H1 (cell line): ENCODE measurements at regions not wholly inside any gene's neighbourhood (a gene's known extent, or its start where the extent isn't known, plus 50 kb on each side); places are given as distances from the start of the nearest gene placed in this dataset.

Experiments used
- CTCF ChIA-PET: fragments of 300-600 bp; sonication (Branson Sonifier 250); formaldehyde crosslinking; loops from one replicate; lab custom pipeline; 2021; ENCODE audit not compliant: partially characterized antibody; lab: Charles Lee
- POLR2A ChIA-PET: fragments of 300-600 bp; sonication (Branson Sonifier 250); formaldehyde crosslinking; loops from one replicate; lab custom pipeline; 2021; ENCODE audit warnings: inconsistent platforms; ENCODE audit not compliant: partially characterized antibody; lab: Charles Lee
- DNase-seq, 2 experiments: peaks; one replicate each; pipeline versions ENCODE4 v3.0.0 to v3.0.0-alpha.2; 2010 to 2022; ENCODE audit warnings: low spot score in 2 of 2, low read depth in 1 of 2, mixed read lengths in 1 of 2
- FAIRE-seq: peaks from 2 replicates; lab custom pipeline; 2011; peaks lifted over from hg19 to GRCh38; lab: Jason Lieb, UNC
- H2AFZ ChIP-seq: 2 replicates; pipeline ENCODE4 v1.8.1; 2012; ENCODE audit warnings: low read length, inconsistent platforms
- H2AK5ac ChIP-seq: 2 replicates; pipeline ENCODE4 v1.6.1; 2013; ENCODE audit warnings: low read depth, low read length
- H2BK120ac ChIP-seq: replicated peaks from 2 replicates; pipeline ENCODE3; 2013; ENCODE audit warnings: low read depth, low read length, inconsistent platforms
- H2BK12ac ChIP-seq: 2 replicates; pipeline ENCODE4 v1.6.1; 2013; ENCODE audit warnings: low read depth, low read length
- H2BK15ac ChIP-seq: 2 replicates; pipeline ENCODE4 v1.6.1; 2013; ENCODE audit warnings: low read length
- H2BK20ac ChIP-seq: 2 replicates; pipeline ENCODE4 v1.6.1; 2013; ENCODE audit warnings: low read length
- H2BK5ac ChIP-seq: 2 replicates; pipeline ENCODE4 v1.6.1; 2013; ENCODE audit warnings: low read depth, low read length
- H3K14ac ChIP-seq: 2 replicates; pipeline ENCODE4 v1.6.1; 2013; ENCODE audit warnings: inconsistent platforms; ENCODE audit not compliant: insufficient read length
- H3K18ac ChIP-seq: 2 replicates; pipeline ENCODE4 v1.6.1; 2013; ENCODE audit warnings: low read length; ENCODE audit errors: extremely low read depth
- H3K23ac ChIP-seq: 2 replicates; pipeline ENCODE4 v1.6.1; 2013; ENCODE audit warnings: inconsistent platforms; ENCODE audit not compliant: insufficient read length
- H3K23me2 ChIP-seq: 2 replicates; pipeline ENCODE4 v1.6.1; 2013; ENCODE audit warnings: low read depth, low read length
- H3K27ac ChIP-seq: 2 replicates; pipeline ENCODE4 v1.6.1; 2011; ENCODE audit warnings: low read depth, low read length, inconsistent platforms
- H3K27me3 ChIP-seq, 4 experiments: replicated peaks in 1 of 4; 1 replicate in 1 of 4; 2 replicates in 3 of 4; pipeline versions ENCODE4 v1.6.1 to v1.8.1; 2011 to 2013; ENCODE audit warnings: low read length in 3 of 4, mild to moderate bottlenecking in 3 of 4, inconsistent platforms in 2 of 4, mixed read lengths in 2 of 4, moderate library complexity in 1 of 4; ENCODE audit not compliant: control insufficient read depth in 3 of 4, insufficient read depth in 3 of 4; ENCODE audit errors: extremely low read depth in 1 of 4
- H3K36me3 ChIP-seq, 4 experiments: 2 replicates each; pipeline versions ENCODE4 v1.6.1 to v1.8.1; 2011 to 2013; ENCODE audit warnings: mild to moderate bottlenecking in 4 of 4, low read length in 3 of 4, moderate library complexity in 2 of 4, control low read depth in 1 of 4, inconsistent platforms in 1 of 4; ENCODE audit not compliant: insufficient read depth in 4 of 4, control insufficient read depth in 2 of 4
- H3K4ac ChIP-seq: replicated peaks from 2 replicates; pipeline ENCODE3; 2013; ENCODE audit warnings: low read length, low read depth, mixed read lengths, inconsistent platforms; ENCODE audit not compliant: insufficient read length
- H3K4me1 ChIP-seq, 4 experiments: replicated peaks in 1 of 4; 1 replicate in 1 of 4; 2 replicates in 3 of 4; pipeline versions ENCODE4 v1.6.1 to v1.8.1; 2011 to 2013; ENCODE audit warnings: low read length in 3 of 4, inconsistent platforms in 2 of 4, mixed read lengths in 1 of 4; ENCODE audit not compliant: insufficient read depth in 4 of 4, control insufficient read depth in 3 of 4
- H3K4me2 ChIP-seq, 2 experiments: 2 replicates each; pipeline versions ENCODE4 v1.6.1 to v1.8.1; 2011 to 2013; ENCODE audit warnings: low read depth in 2 of 2, low read length in 2 of 2, control low read depth in 1 of 2, inconsistent platforms in 1 of 2, mild to moderate bottlenecking in 1 of 2; ENCODE audit not compliant: insufficient read depth in 1 of 2
- H3K4me3 ChIP-seq, 4 experiments: fragments of 200-600, 300-600 bp in 1 of 4; sonication (generic), shearing (Covaris generic), sonication (Bioruptor Twin) in 1 of 4; 2 replicates each; pipeline versions ENCODE4 v1.5.1 to v1.8.1; 2011 to 2016; ENCODE audit warnings: low read length in 4 of 4, low read depth in 3 of 4, control low read depth in 2 of 4, inconsistent platforms in 2 of 4, mild to moderate bottlenecking in 2 of 4, mixed read lengths in 1 of 4, moderate library complexity in 1 of 4; ENCODE audit not compliant: insufficient read depth in 2 of 4; ENCODE audit errors: extremely low read depth in 1 of 4
- H3K56ac ChIP-seq: replicated peaks from 2 replicates; pipeline ENCODE3; 2013; ENCODE audit warnings: low read depth, mild to moderate bottlenecking, mixed read lengths, low read length, inconsistent platforms; ENCODE audit not compliant: insufficient read length
- H3K79me1 ChIP-seq: 2 replicates; pipeline ENCODE4 v1.6.1; 2013; ENCODE audit warnings: low read depth, low read length, control low read depth
- H3K79me2 ChIP-seq, 2 experiments: 2 replicates each; pipeline versions ENCODE4 v1.6.1 to v1.8.1; 2012 to 2013; ENCODE audit warnings: low read length in 2 of 2, mild to moderate bottlenecking in 2 of 2, inconsistent platforms in 1 of 2; ENCODE audit not compliant: insufficient read depth in 2 of 2, control insufficient read depth in 1 of 2
- H3K9ac ChIP-seq, 4 experiments: replicated peaks in 1 of 4; 1 replicate in 1 of 4; 2 replicates in 3 of 4; pipeline versions ENCODE4 v1.6.1 to v1.8.1; 2011 to 2013; ENCODE audit warnings: low read depth in 3 of 4, low read length in 3 of 4, control low read depth in 2 of 4, mild to moderate bottlenecking in 2 of 4, moderate library complexity in 2 of 4, inconsistent platforms in 1 of 4; ENCODE audit errors: extremely low read depth in 1 of 4
- H3K9me3 ChIP-seq, 2 experiments: 2 replicates each; pipeline versions ENCODE4 v1.6.1 to v1.8.1; 2012 to 2013; ENCODE audit warnings: mild to moderate bottlenecking in 2 of 2, moderate library complexity in 2 of 2, control low read depth in 1 of 2, inconsistent platforms in 1 of 2, low read depth in 1 of 2, low read length in 1 of 2, mixed read lengths in 1 of 2; ENCODE audit not compliant: insufficient read depth in 2 of 2
- H4K20me1 ChIP-seq, 2 experiments: replicated peaks in 1 of 2; 2 replicates each; pipeline versions ENCODE3 to v1.8.1; 2011 to 2013; ENCODE audit warnings: inconsistent platforms in 2 of 2, low read length in 2 of 2, mild to moderate bottlenecking in 1 of 2; ENCODE audit not compliant: insufficient read depth in 2 of 2, control insufficient read depth in 1 of 2
- H4K5ac ChIP-seq: 2 replicates; pipeline ENCODE4 v1.6.1; 2013; ENCODE audit warnings: low read length, low read depth, mixed read lengths, inconsistent platforms; ENCODE audit not compliant: insufficient read length
- H4K8ac ChIP-seq: 2 replicates; pipeline ENCODE4 v1.8.0; 2013; ENCODE audit warnings: mild to moderate bottlenecking, moderate library complexity, low read length, inconsistent platforms; ENCODE audit not compliant: insufficient read depth; ENCODE audit errors: extremely low read depth
- H4K91ac ChIP-seq: replicated peaks from 2 replicates; pipeline ENCODE3; 2013; ENCODE audit warnings: low read length, mixed read lengths, inconsistent platforms; ENCODE audit not compliant: insufficient read length
- BCL11A ChIP-seq, 2 experiments: IDR thresholded peaks; one replicate each; pipeline ENCODE4 v1.6.1; 2011; ENCODE audit warnings: low read depth in 2 of 2, low read length in 2 of 2, mild to moderate bottlenecking in 2 of 2
- CREB1 ChIP-seq: IDR thresholded peaks from 2 replicates; pipeline ENCODE4 v1.6.1; 2012; ENCODE audit warnings: inconsistent platforms
- CTBP2 ChIP-seq: IDR thresholded peaks from 2 replicates; pipeline ENCODE4 v1.7.0; 2011; ENCODE audit warnings: borderline replicate concordance, mild to moderate bottlenecking, moderate library complexity, mixed read lengths, low read length; ENCODE audit not compliant: insufficient read depth, insufficient read length
- EP300 ChIP-seq, 2 experiments: IDR thresholded peaks; 1 replicate in 1 of 2; 2 replicates in 1 of 2; pipeline ENCODE4 v1.6.1; 2011 to 2012; ENCODE audit warnings: low read depth in 2 of 2, low read length in 2 of 2, mild to moderate bottlenecking in 2 of 2, borderline replicate concordance in 1 of 2, inconsistent platforms in 1 of 2, moderate library complexity in 1 of 2
- HDAC6 ChIP-seq: IDR thresholded peaks from one replicate; pipeline ENCODE4 v1.7.1; 2012; ENCODE audit warnings: low read depth, mild to moderate bottlenecking, inconsistent platforms, low read length, moderate library complexity
- JUND ChIP-seq: IDR thresholded peaks from 2 replicates; pipeline ENCODE4 v1.6.1; 2011; ENCODE audit warnings: mild to moderate bottlenecking, improper control_type of control experiment, low read length
- KDM1A ChIP-seq: fragments of 200-600, 300-600 bp; sonication (generic); IDR thresholded peaks from 2 replicates; pipeline ENCODE4 v1.7.1; 2016; ENCODE audit warnings: mild to moderate bottlenecking, low read length, borderline replicate concordance
- POLR2A ChIP-seq, 2 experiments: IDR thresholded peaks; 1 replicate in 1 of 2; 2 replicates in 1 of 2; pipeline ENCODE4 v1.6.1; 2011; ENCODE audit warnings: low read depth in 2 of 2, low read length in 2 of 2, mild to moderate bottlenecking in 2 of 2; ENCODE audit errors: control extremely low read depth in 1 of 2
- RAD21 ChIP-seq, 2 experiments: IDR thresholded peaks in 1 of 2; conservative IDR thresholded peaks in 1 of 2; 2 replicates each; pipeline ENCODE4 v1.6.1; 2011; ENCODE audit warnings: low read depth in 2 of 2, low read length in 2 of 2, improper control_type of control experiment in 1 of 2, inconsistent platforms in 1 of 2, mild to moderate bottlenecking in 1 of 2, moderate library complexity in 1 of 2
- SIRT6 ChIP-seq: IDR thresholded peaks from one replicate; pipeline ENCODE4 v1.7.1; 2012; ENCODE audit warnings: low read length, inconsistent platforms
- SUZ12 ChIP-seq: fragments of 200-600 bp; sonication (generic); IDR thresholded peaks from 2 replicates; pipeline ENCODE4 v1.6.1; 2012; ENCODE audit warnings: mild to moderate bottlenecking, inconsistent platforms, low read length, moderate library complexity, mixed read lengths
- TAF1 ChIP-seq: IDR thresholded peaks from 2 replicates; pipeline ENCODE4 v1.6.1; 2011; ENCODE audit warnings: mild to moderate bottlenecking, low read depth, low read length
- TAF7 ChIP-seq: optimal IDR thresholded peaks from 2 replicates; pipeline ENCODE3; 2011; ENCODE audit warnings: low read depth, mild to moderate bottlenecking, inconsistent platforms, low read length, moderate library complexity, borderline replicate concordance
- TEAD4 ChIP-seq: IDR thresholded peaks from 2 replicates; pipeline ENCODE4 v1.6.1; 2012; ENCODE audit warnings: low read depth, low read length, inconsistent platforms, mixed read lengths
- YY1 ChIP-seq: IDR thresholded peaks from 2 replicates; pipeline ENCODE4 v1.6.1; 2011; ENCODE audit warnings: low read depth, mild to moderate bottlenecking, low read length
- WGBS, 2 experiments: shearing (Covaris generic) in 1 of 2; methylation state at CpG; one replicate each; pipeline versions ENCODE4 v1.1.6 to v1.1.7; 2013 to 2015; ENCODE audit warnings: low lambda C conversion rate in 2 of 2, mixed read lengths in 2 of 2, inconsistent platforms in 1 of 2, low coverage in 1 of 2, missing lambda C conversion rate in 1 of 2; ENCODE audit not compliant: insufficient replicate concordance in 2 of 2, insufficient coverage in 1 of 2, insufficient read length in 1 of 2; ENCODE audit errors: extremely low coverage in 1 of 2, missing lambda C conversion rate in 1 of 2; 5-methylcytosine and 5-hydroxymethylcytosine counted together

DNA sequence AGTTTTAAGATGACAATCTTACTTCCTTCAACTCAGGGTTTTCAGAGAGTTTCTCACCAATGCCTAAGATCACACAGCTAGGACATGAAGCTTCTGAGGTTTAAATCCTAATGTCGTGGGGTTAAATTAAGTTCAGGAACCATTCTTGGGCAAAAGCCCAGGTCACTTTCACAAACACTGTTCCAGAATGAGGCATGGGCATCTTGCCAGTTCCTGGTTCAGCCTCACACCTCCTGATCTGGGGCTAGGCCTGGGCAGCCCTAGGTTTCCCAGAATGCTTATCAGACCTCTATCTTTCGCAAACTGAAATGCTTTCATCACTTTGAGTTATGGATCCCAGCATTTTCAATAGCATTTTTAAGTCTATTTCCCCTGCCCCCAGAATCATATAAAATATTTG lies 224.8 kb upstream of the EDA2R start (continued):
- TF ChIP-seq KDM1A, result no peak
- TF ChIP-seq, all 59 proteins: peak for 0

GRCh38 chrX:66833426-66833825 lies 194.5 kb upstream of the EDA2R start:
- Histone ChIP-seq H3K14ac (no peak overlapping the region), H3K27me3 (no peaks in the 10 kb centered on the region), H3K27ac (no peak overlapping the region), H3K4me2 (no peak overlapping the region), H3K79me1 (no peaks in the 10 kb centered on the region), H4K20me1 (no peaks in the 10 kb centered on the region), H2AK5ac (no peak overlapping the region), H3K23me2 (no peaks in the 10 kb centered on the region), H3K4ac (no peak overlapping the region), H2AFZ (no peak overlapping the region), H2BK5ac (no peak overlapping the region), H2BK12ac (no peak overlapping the region), H3K4me1 (no peaks in the 10 kb centered on the region), H4K5ac (no peak overlapping the region), H3K56ac (no peak overlapping the region), H2BK15ac (no peak overlapping the region), H2BK20ac (no peak overlapping the region), H4K8ac (no peak overlapping the region), H4K91ac (no peak overlapping the region), H3K9ac (no peak overlapping the region), H3K9me3 (no peaks in the 10 kb centered on the region), H2BK120ac (no peak overlapping the region), H3K79me2 (no peaks in the 10 kb centered on the region), H3K23ac (no peak overlapping the region), H3K36me3 (no peaks in the 10 kb centered on the region), H3K4me3 (no peak overlapping the region), H3K18ac (no peak overlapping the region)
- ChIA-PET POLR2A (no interaction called here), CTCF (no interaction called here)
- FAIRE-seq (no peak), DNase-seq (no peak)
- WGBS, 2 experiments, result no CpG with 5 or more reads among the region's 1 CpG
- TF ChIP-seq YY1 (no peak), POLR2A (IDR thresholded peaks at IDR 0.05; ENCODE audit: control extremely low read depth in 1 of 2, low read depth in 2 of 2, low read length in 2 of 2) (no peak), JUND (no peak), EP300 (IDR thresholded peaks at IDR 0.05; ENCODE audit: borderline replicate concordance in 1 of 2, low read depth in 2 of 2, low read length in 2 of 2) (no peak), SIRT6 (no peak), BCL11A (IDR thresholded peaks at IDR 0.05; ENCODE audit: low read depth in 2 of 2, low read length in 2 of 2) (no peak), CTBP2 (no peak), TEAD4 (no peak), TAF1 (no peak), HDAC6 (no peak), RAD21 (IDR thresholded peaks at IDR 0.05 in 1 of 2, conservative IDR thresholded peaks at IDR 0.05 in 1 of 2; ENCODE audit: low read depth in 2 of 2, low read length in 2 of 2) (no peak), CREB1 (no peak), TAF7 (no peak), SUZ12 (no peak)
